GM23338 (cell line): ENCODE measurements at regions not wholly inside any gene's neighbourhood (a gene's known extent, or its start where the extent isn't known, plus 50 kb on each side); places are given as distances from the start of the nearest gene placed in this dataset.

Source experiments
- CREB1 ChIP-seq: fragments of 250-450 bp; sonication (Bioruptor Pico); IDR thresholded peaks from 2 replicates; pipeline ENCODE4 v1.5.0; 2020; ENCODE audit warnings: low read depth, mild to moderate bottlenecking, moderate library complexity
- CTCF ChIP-seq, 2 experiments: fragments of 200-600 bp in 1 of 2; sonication (generic) in 1 of 2; conservative IDR thresholded peaks; 2 replicates each; pipeline versions ENCODE4 v1.5.1 to v1.6.1; 2016 to 2017; ENCODE audit warnings: antibody characterized with exemption in 2 of 2, low read depth in 2 of 2, mild to moderate bottlenecking in 2 of 2, moderate library complexity in 1 of 2
- ETS1 ChIP-seq: IDR thresholded peaks from 2 replicates; pipeline ENCODE4 v1.6.1; 2016; ENCODE audit warnings: antibody characterized with exemption
- EZH2 ChIP-seq: fragments of 200-600 bp; sonication (generic); IDR thresholded peaks from one replicate; pipeline ENCODE4 v1.8.0; 2017; ENCODE audit warnings: antibody characterized with exemption, mild to moderate bottlenecking, low read depth; ENCODE audit not compliant: unreplicated experiment
- EZH2phosphoT487 ChIP-seq: fragments of 200-600 bp; sonication (generic); IDR thresholded peaks from one replicate; pipeline ENCODE4 v1.8.1; 2018; ENCODE audit warnings: antibody characterized with exemption; ENCODE audit not compliant: unreplicated experiment
- JUNB ChIP-seq: IDR thresholded peaks from one replicate; pipeline ENCODE4 v1.6.1; 2016; ENCODE audit warnings: antibody characterized with exemption; ENCODE audit not compliant: unreplicated experiment
- POLR2AphosphoS5 ChIP-seq: IDR thresholded peaks from 2 replicates; pipeline ENCODE4 v1.6.1; 2016; ENCODE audit warnings: antibody characterized with exemption, low read depth
- REST ChIP-seq: IDR thresholded peaks from one replicate; pipeline ENCODE4 v1.6.1; 2018; ENCODE audit warnings: antibody characterized with exemption; ENCODE audit not compliant: unreplicated experiment
- ZNF331 ChIP-seq: fragments of 250-450 bp; sonication (Bioruptor Pico); IDR thresholded peaks from 2 replicates; pipeline ENCODE4 v1.5.0; 2020; ENCODE audit warnings: low read depth, mild to moderate bottlenecking, moderate library complexity

- no peak for TF ChIP-seq ZNF331 (CRISPR knock-in tag)
- TF ChIP-seq EZH2phosphoT487, result no peak
- no peak for TF ChIP-seq CTCF (conservative IDR thresholded peaks at IDR 0.05; ENCODE audit: low read depth in 2 of 2)
- TF ChIP-seq POLR2AphosphoS5, result no peak
- TF ChIP-seq JUNB, result no peak
- no peak for TF ChIP-seq CREB1 (CRISPR knock-in tag)
- no peak for TF ChIP-seq EZH2
- no peak for TF ChIP-seq REST
- TF ChIP-seq ETS1, result no peak
These were observed 217.3 kb downstream of the C12orf75 start for GRCh38 chr12:105547786-105548185.
